GM23248 (cell line): ENCODE measurements at regions not wholly inside any gene's neighbourhood (a gene's known extent, or its start where the extent isn't known, plus 50 kb on each side); places are given as distances from the start of the nearest gene placed in this dataset.

Experiments used
- DNase-seq: peaks from one replicate; pipeline ENCODE4 v3.0.0-alpha.2; 2015
- H2AFZ ChIP-seq: fragments of 200-600 bp; sonication (generic); 2 replicates; pipeline ENCODE4 v1.6.1; 2016; ENCODE audit warnings: antibody characterized with exemption
- H3F3A ChIP-seq: fragments of 200-600 bp; sonication (generic); 2 replicates; pipeline ENCODE4 v1.6.1; 2016; ENCODE audit warnings: mild to moderate bottlenecking, antibody characterized with exemption, mixed run types; ENCODE audit not compliant: insufficient read depth
- H3K27ac ChIP-seq: fragments of 200-600 bp; sonication (generic); 2 replicates; pipeline ENCODE4 v1.5.1; 2016; ENCODE audit warnings: mild to moderate bottlenecking
- H3K27me3 ChIP-seq: fragments of 200-600 bp; sonication (generic); replicated peaks from 2 replicates; pipeline ENCODE4 v1.6.1; 2016; ENCODE audit warnings: mild to moderate bottlenecking; ENCODE audit not compliant: insufficient read depth
- H3K36me3 ChIP-seq: fragments of 200-600 bp; sonication (generic); 2 replicates; pipeline ENCODE4 v1.6.1; 2016; ENCODE audit warnings: low read depth, mild to moderate bottlenecking
- H3K4me1 ChIP-seq: fragments of 200-600 bp; sonication (generic); 2 replicates; pipeline ENCODE4 v1.6.1; 2016; ENCODE audit warnings: mild to moderate bottlenecking; ENCODE audit not compliant: insufficient read depth
- H3K4me2 ChIP-seq: fragments of 200-600 bp; sonication (generic); one replicate; pipeline ENCODE4 v1.6.1; 2016; ENCODE audit warnings: mild to moderate bottlenecking; ENCODE audit not compliant: unreplicated experiment
- H3K4me3 ChIP-seq: fragments of 200-600 bp; sonication (generic); 2 replicates; pipeline ENCODE4 v1.5.1; 2016; ENCODE audit warnings: mild to moderate bottlenecking
- H3K79me2 ChIP-seq: fragments of 200-600 bp; sonication (generic); 2 replicates; pipeline ENCODE4 v1.6.1; 2016; ENCODE audit warnings: mild to moderate bottlenecking; ENCODE audit not compliant: insufficient read depth
- H3K9ac ChIP-seq: fragments of 200-600 bp; sonication (generic); 2 replicates; pipeline ENCODE4 v1.6.1; 2016; ENCODE audit warnings: mild to moderate bottlenecking
- H3K9me2 ChIP-seq: fragments of 200-600 bp; sonication (generic); 2 replicates; pipeline ENCODE4 v1.6.1; 2016; ENCODE audit warnings: mixed run types, mild to moderate bottlenecking, moderate library complexity; ENCODE audit not compliant: insufficient read depth
- H3K9me3 ChIP-seq: fragments of 200-600 bp; sonication (generic); one replicate; pipeline ENCODE4 v1.6.1; 2017; ENCODE audit warnings: low read depth
- H4K20me1 ChIP-seq: fragments of 200-600 bp; sonication (generic); 2 replicates; pipeline ENCODE4 v1.6.0; 2016; ENCODE audit not compliant: insufficient read depth
- EZH2 ChIP-seq: fragments of 200-600 bp; sonication (generic); IDR thresholded peaks from 2 replicates; pipeline ENCODE4 v1.6.1; 2018; ENCODE audit warnings: antibody characterized with exemption, mild to moderate bottlenecking; ENCODE audit not compliant: insufficient read depth, poor library complexity, severe bottlenecking
- EZH2phosphoT487 ChIP-seq: fragments of 200-600 bp; sonication (generic); IDR thresholded peaks from 2 replicates; pipeline ENCODE4 v1.6.1; 2018; ENCODE audit warnings: antibody characterized with exemption, moderate library complexity, mild to moderate bottlenecking, low read depth; ENCODE audit not compliant: insufficient read depth
- WGBS, 2 experiments: methylation state at CpG; one replicate each; pipeline ENCODE4 v1.1.6; 2015 to 2017; ENCODE audit warnings: low lambda C conversion rate in 2 of 2, low coverage in 1 of 2; ENCODE audit errors: missing lambda C conversion rate in 2 of 2; 5-methylcytosine and 5-hydroxymethylcytosine counted together
- in situ Hi-C: fragments of 300-500 bp; cut with MboI; formaldehyde crosslinking; loops from 2 replicates; pipeline ENCODE4 v1.15.0; 2020

DNA sequence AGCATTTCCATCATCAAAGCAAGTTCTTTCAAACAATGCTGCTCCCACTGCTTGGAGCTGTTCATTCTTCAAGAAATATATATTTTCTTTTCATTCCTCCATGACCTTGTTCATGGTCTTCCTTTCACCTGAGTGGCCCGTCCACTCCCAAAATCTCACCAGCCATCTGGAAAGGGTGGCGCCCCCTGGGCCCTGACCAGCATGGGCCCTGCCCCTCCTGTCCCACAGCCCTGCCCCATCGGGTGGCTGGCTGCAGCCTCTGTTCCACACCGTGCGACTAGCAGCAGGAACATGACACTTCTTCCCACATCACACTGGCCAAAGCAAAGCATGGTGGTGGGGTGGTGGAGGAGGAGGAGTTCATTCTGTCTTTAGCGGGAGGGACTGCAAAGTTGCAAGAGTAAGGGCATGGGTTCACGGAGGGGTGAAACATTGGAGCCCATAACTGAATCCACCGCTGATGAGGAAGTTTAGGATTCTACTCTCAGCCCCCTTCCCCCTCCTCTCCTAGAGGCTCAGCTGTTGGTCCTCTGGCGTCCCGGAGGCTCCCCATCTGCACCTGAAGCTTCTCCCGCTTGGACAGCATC lies 195.2 kb upstream of the SLC24A3 start:
- in situ Hi-C loops = no loop called here
- H4K20me1 ChIP-seq = no peaks in the 10 kb centered on the region
- H3K9me3 ChIP-seq = no peaks in the 10 kb centered on the region
- H3K27ac ChIP-seq = no peak overlapping the region
- no peaks in the 10 kb centered on the region for H3K36me3 ChIP-seq
- no peak overlapping the region for H3K9ac ChIP-seq
- no peak overlapping the region for H2AFZ ChIP-seq
- no peak for DNase-seq
- H3K4me3 ChIP-seq = no peak overlapping the region
- no peaks in the 10 kb centered on the region for H3K27me3 ChIP-seq
- no peaks in the 10 kb centered on the region for H3K9me2 ChIP-seq
- no peaks in the 10 kb centered on the region for H3K4me1 ChIP-seq
- H3K4me2 ChIP-seq = no peak overlapping the region
- TF ChIP-seq EZH2phosphoT487 (no peak), EZH2 (no peak)
- no peaks in the 10 kb centered on the region for H3K79me2 ChIP-seq
- 51 to 53% methylated on average over 11 of the region's 11 CpGs for WGBS, 2 experiments
- H3F3A ChIP-seq = no peaks in the 10 kb centered on the region

DNA sequence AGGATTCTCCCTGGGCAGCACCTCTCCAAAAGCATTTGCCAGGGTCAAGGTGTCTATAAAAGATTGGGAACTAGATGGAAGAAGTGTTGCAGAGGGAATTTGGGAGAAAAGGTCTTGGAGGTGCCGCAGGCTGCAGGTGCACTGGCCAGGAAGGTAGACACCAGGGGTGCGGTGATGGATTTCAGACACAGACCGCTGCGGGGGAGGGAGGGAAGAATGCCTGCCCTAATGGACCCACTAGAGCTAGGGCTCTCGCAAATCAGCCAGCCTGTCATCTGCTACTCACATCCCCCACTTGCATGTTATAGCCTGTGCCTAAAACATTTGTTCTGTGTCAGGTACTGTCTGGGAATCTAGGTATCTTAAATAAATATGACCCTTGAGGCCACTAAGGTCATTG lies 193.6 kb upstream of the SLC24A3 start:
- WGBS, 2 experiments = 71 to 77% methylated on average over 5 of the region's 5 CpGs
- Histone ChIP-seq H4K20me1 (no peaks in the 10 kb centered on the region), H3K9me2 (no peaks in the 10 kb centered on the region), H3K4me1 (no peaks in the 10 kb centered on the region), H2AFZ (no peak overlapping the region), H3K4me2 (no peak overlapping the region), H3K27ac (no peak overlapping the region), H3K9me3 (no peaks in the 10 kb centered on the region), H3K36me3 (no peaks in the 10 kb centered on the region), H3K4me3 (no peak overlapping the region), H3K79me2 (no peaks in the 10 kb centered on the region), H3K9ac (no peak overlapping the region), H3F3A (no peaks in the 10 kb centered on the region), H3K27me3 (no peaks in the 10 kb centered on the region)
- no peak for DNase-seq
- TF ChIP-seq EZH2 (no peak), EZH2phosphoT487 (no peak)
- in situ Hi-C loops = no loop called here

DNA sequence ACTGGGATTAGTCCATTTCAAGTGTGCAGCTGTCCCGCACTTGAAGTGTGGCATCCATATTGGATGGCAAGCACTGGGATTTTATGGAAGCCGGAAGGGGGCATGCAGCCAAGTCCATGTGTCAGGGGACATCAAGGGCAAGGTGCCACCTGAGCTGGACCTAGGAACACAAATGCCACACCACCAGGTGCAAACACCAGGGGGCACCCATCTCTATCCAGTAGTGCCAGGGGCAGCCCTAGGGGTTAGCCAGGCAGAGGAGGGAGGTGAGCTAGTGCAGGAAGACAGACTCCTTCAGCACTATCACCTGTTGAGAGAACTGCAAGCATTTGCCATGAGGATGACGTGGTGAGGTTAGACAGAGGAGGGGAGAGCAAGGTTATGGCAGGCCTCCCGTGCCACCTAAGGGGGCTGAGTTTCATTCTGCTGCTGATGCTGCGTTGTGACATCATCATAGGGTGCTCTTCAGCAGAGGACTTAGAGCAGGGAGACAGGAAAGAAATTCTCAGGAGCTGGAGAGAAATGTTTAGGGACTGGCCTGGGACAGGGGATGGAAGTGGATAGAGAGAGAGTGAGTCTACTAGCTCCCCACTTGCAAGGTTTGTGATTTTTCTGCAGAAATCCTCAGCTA lies 192.6 kb upstream of the SLC24A3 start:
- Histone ChIP-seq H3F3A (no peaks in the 10 kb centered on the region), H4K20me1 (no peaks in the 10 kb centered on the region), H3K36me3 (no peaks in the 10 kb centered on the region), H3K4me3 (no peak overlapping the region), H3K27ac (no peak overlapping the region), H3K9me2 (no peaks in the 10 kb centered on the region), H3K27me3 (no peaks in the 10 kb centered on the region), H2AFZ (no peak overlapping the region), H3K4me1 (no peaks in the 10 kb centered on the region), H3K9ac (no peak overlapping the region), H3K9me3 (no peaks in the 10 kb centered on the region), H3K4me2 (no peak overlapping the region), H3K79me2 (no peaks in the 10 kb centered on the region)
- no peak for DNase-seq
- no peak for TF ChIP-seq EZH2phosphoT487
- TF ChIP-seq EZH2 = no peak
- in situ Hi-C loops = no loop called here
- WGBS, 2 experiments = 63 to 73% methylated on average over 5 of the region's 5 CpGs

DNA sequence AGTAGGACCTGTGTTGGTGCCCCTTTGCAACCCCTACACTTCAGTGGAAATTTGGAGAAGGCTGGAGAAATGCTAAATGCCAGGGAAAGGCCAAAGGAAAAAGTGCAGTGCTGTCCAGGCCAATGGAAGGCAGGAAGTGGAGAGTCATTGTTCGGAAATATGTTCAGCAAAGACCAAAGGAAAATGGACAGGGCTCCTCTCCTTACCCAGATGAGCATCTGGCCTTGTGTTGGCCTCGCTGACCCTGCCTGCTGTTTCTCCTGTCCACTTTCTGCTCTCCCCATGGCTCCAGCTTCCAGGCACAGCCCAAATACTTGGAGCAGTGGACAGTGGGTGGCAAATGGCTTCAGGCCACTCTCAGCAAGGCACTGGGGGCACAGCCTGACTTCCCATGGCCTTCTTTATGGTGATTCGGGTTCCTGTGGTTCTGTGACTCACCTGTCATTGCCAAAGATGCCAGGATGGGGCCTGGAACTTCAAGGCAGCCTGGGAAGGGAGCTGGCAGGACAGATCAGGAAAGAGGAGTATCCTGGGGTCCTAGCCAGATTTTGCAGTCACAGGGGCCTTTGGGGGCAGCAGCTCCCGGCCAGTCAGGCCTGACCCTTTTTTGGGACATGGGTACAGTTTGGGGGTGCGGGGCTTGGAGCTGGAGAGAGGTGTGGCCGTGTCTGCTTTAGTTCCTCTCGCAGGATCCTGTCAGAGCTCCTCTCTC lies 190.9 kb upstream of the SLC24A3 start:
- no peaks in the 10 kb centered on the region for H3K79me2 ChIP-seq
- DNase-seq = no peak

More for the DNA sequence above, 190.9 kb upstream of the SLC24A3 start:
- H3K9ac ChIP-seq = no peak overlapping the region
- H3K4me3 ChIP-seq = no peak overlapping the region
- no peaks in the 10 kb centered on the region for H3K27me3 ChIP-seq
- no peaks in the 10 kb centered on the region for H3K36me3 ChIP-seq
- H3K9me2 ChIP-seq = no peaks in the 10 kb centered on the region
- in situ Hi-C loops = no loop called here
- no peaks in the 10 kb centered on the region for H4K20me1 ChIP-seq
- no peaks in the 10 kb centered on the region for H3K9me3 ChIP-seq
- no peak overlapping the region for H3K27ac ChIP-seq
- TF ChIP-seq EZH2 = no peak
- no peak for TF ChIP-seq EZH2phosphoT487
- H3F3A ChIP-seq = no peaks in the 10 kb centered on the region
- 29 to 35% methylated on average over 7 of the region's 7 CpGs for WGBS, 2 experiments
- H3K4me1 ChIP-seq = no peaks in the 10 kb centered on the region
- H3K4me2 ChIP-seq = no peak overlapping the region
- no peak overlapping the region for H2AFZ ChIP-seq
